Right cardiac atrium (tissue), 5 donors: ENCODE measurements at regions not wholly inside any gene's neighbourhood (a gene's known extent, or its start where the extent isn't known, plus 50 kb on each side); places are given as distances from the start of the nearest gene placed in this dataset.

Experiments used
- ATAC-seq, 2 donors: fragments of 200-7000 bp; cut with Tn5 transposase; one replicate each; pipeline versions ENCODE4 v1.8.0 to v1.9.1; 2020; ENCODE audit warnings: moderate library complexity in 2 of 2, mild to moderate bottlenecking in 1 of 2
- DNase-seq, 3 donors: peaks; one replicate each; pipeline ENCODE4 v3.0.0-alpha.2; 2020
- H3K27ac ChIP-seq: one replicate; pipeline ENCODE4 v1.5.1; 2013; ENCODE audit warnings: mild to moderate bottlenecking, low read length, control low read depth, moderate library complexity
- H3K27me3 ChIP-seq: one replicate; pipeline ENCODE4 v1.6.1; 2013; ENCODE audit not compliant: control insufficient read depth, insufficient read depth
- H3K4me1 ChIP-seq: one replicate; pipeline ENCODE4 v1.6.1; 2013; ENCODE audit warnings: low read length; ENCODE audit not compliant: control insufficient read depth, insufficient read depth
- H3K4me3 ChIP-seq: one replicate; pipeline ENCODE4 v1.5.1; 2013; ENCODE audit warnings: low read length, control low read depth
- H3K9me3 ChIP-seq: one replicate; pipeline ENCODE4 v1.6.1; 2013; ENCODE audit warnings: low read length; ENCODE audit not compliant: control insufficient read depth
- WGBS: extraction: QIAGEN DNeasy Blood & Tissue Kit; methylation state at CpG from one replicate; pipeline ENCODE4 v1.1.7; 2013; 5-methylcytosine and 5-hydroxymethylcytosine counted together
- intact Hi-C, 4 donors: fragments of 100-400 bp; cut with DNase I; formaldehyde crosslinking; loops; one replicate each; pipeline versions ENCODE4 v1.11.0 to v1.14.0; 2022 to 2023
- donor health status: healthy with polysubstance abuse.
- donor health status: DM: no; HTN: yes; CAD: no.
- donor health status: DM: no; HTN: no; CAD: no.
- donor health status: DM: no; HTN: yes; CAD: no; lungs with severe emphysema.
- donor health status: DM: yes; HTN: yes; CAD: no.

- no peak for ATAC-seq
- intact Hi-C loops: no loop called here
Measured at GRCh38 chr11:121794671-121795141, 321.3 kb downstream of the BLID start.

GRCh38 chr11:121793916-121794315 lies 322.1 kb downstream of the BLID start:
- 89% methylated on average over 6 of the region's 6 CpGs for WGBS
- intact Hi-C loops: no loop called here
- Histone ChIP-seq H3K27me3 (no peaks in the 10 kb centered on the region), H3K9me3 (no peaks in the 10 kb centered on the region), H3K4me3 (no peak overlapping the region), H3K4me1 (no peaks in the 10 kb centered on the region), H3K27ac (no peak overlapping the region)
- DNase-seq: no peak
- ATAC-seq: no peak

More at GRCh38 chr11:121794671-121795141, 321.3 kb downstream of the BLID start:
- Histone ChIP-seq H3K27me3 (no peaks in the 10 kb centered on the region), H3K4me3 (no peak overlapping the region), H3K9me3 (no peaks in the 10 kb centered on the region), H3K27ac (no peak overlapping the region), H3K4me1 (no peaks in the 10 kb centered on the region)
- WGBS: 96% methylated on average over 22 of the region's 22 CpGs
- DNase-seq: peak in 2 of 3 donors; percentile 29 to 41

- DNase-seq: no peak
- no peak for ATAC-seq
- no peaks in the 10 kb centered on the region for H3K27me3 ChIP-seq
- H3K4me1 ChIP-seq: no peaks in the 10 kb centered on the region
- no peak overlapping the region for H3K27ac ChIP-seq
- no peak overlapping the region for H3K4me3 ChIP-seq
- 34% methylated on average over 4 of the region's 4 CpGs for WGBS
- H3K9me3 ChIP-seq: no peaks in the 10 kb centered on the region
- intact Hi-C loops: no loop called here
Measured at GRCh38 chr11:121793291-121793690, 322.7 kb downstream of the BLID start.

GRCh38 chr11:121792185-121792584 lies 323.8 kb downstream of the BLID start:
- Histone ChIP-seq H3K4me3 (no peak overlapping the region), H3K9me3 (no peaks in the 10 kb centered on the region), H3K27me3 (no peaks in the 10 kb centered on the region), H3K27ac (no peak overlapping the region), H3K4me1 (no peaks in the 10 kb centered on the region)
- intact Hi-C loops: no loop called here
- DNase-seq (no peak), ATAC-seq (no peak)
- 92% methylated on average over 3 of the region's 3 CpGs for WGBS

- Histone ChIP-seq H3K27me3 (no peaks in the 10 kb centered on the region), H3K9me3 (no peaks in the 10 kb centered on the region), H3K27ac (no peak overlapping the region), H3K4me1 (no peaks in the 10 kb centered on the region), H3K4me3 (no peak overlapping the region)
- intact Hi-C loops: no loop called here
- ATAC-seq (no peak), DNase-seq (no peak)
- WGBS: 72% methylated on average over 2 of the region's 2 CpGs
Measured at GRCh38 chr11:121790430-121790829, 325.6 kb downstream of the BLID start.

GRCh38 chr11:121780971-121781370 lies 328.2 kb upstream of the SORL1-AS1 start:
- intact Hi-C loops: no loop called here
- Histone ChIP-seq H3K4me3 (no peak overlapping the region), H3K9me3 (no peaks in the 10 kb centered on the region), H3K4me1 (no peaks in the 10 kb centered on the region), H3K27me3 (no peaks in the 10 kb centered on the region), H3K27ac (no peak overlapping the region)
- ATAC-seq (no peak), DNase-seq (peak in 1 of 3 donors; percentile 29)
- 65% methylated on average over 2 of the region's 2 CpGs for WGBS

GRCh38 chr11:121777056-121777455 lies 324.3 kb upstream of the SORL1-AS1 start:
- Histone ChIP-seq H3K27me3 (no peaks in the 10 kb centered on the region), H3K27ac (no peak overlapping the region), H3K4me3 (no peak overlapping the region), H3K9me3 (no peaks in the 10 kb centered on the region), H3K4me1 (no peaks in the 10 kb centered on the region)
- 82% methylated on average over 3 of the region's 3 CpGs for WGBS
- ATAC-seq (no peak), DNase-seq (no peak)
- intact Hi-C loops: no loop called here

GRCh38 chr11:121775276-121775675 lies 322.5 kb upstream of the SORL1-AS1 start:
- WGBS: 46% methylated on average over 5 of the region's 5 CpGs
- Histone ChIP-seq H3K9me3 (no peaks in the 10 kb centered on the region), H3K27ac (no peak overlapping the region), H3K4me3 (no peak overlapping the region), H3K4me1 (no peaks in the 10 kb centered on the region), H3K27me3 (no peaks in the 10 kb centered on the region)
- ATAC-seq (peak in 1 of 2 donors; percentile 72), DNase-seq (no peak)
- intact Hi-C loops: no loop called here

GRCh38 chr11:121773076-121773475 lies 320.3 kb upstream of the SORL1-AS1 start:
- 84% methylated on average over 2 of the region's 2 CpGs for WGBS
- no peak overlapping the region for H3K4me3 ChIP-seq
- intact Hi-C loops: no loop called here

GRCh38 chr11:121770939-121771595 lies 318.3 kb upstream of the SORL1-AS1 start:
- intact Hi-C loops: no loop called here
- DNase-seq (no peak), ATAC-seq (no peak)
- Histone ChIP-seq H3K4me1 (no peaks in the 10 kb centered on the region), H3K27ac (no peak overlapping the region), H3K9me3 (no peaks in the 10 kb centered on the region), H3K4me3 (no peak overlapping the region), H3K27me3 (no peaks in the 10 kb centered on the region)
- 74% methylated on average over 4 of the region's 4 CpGs for WGBS

More at GRCh38 chr11:121773076-121773475, 320.3 kb upstream of the SORL1-AS1 start:
- ATAC-seq: no peak
- H3K4me1 ChIP-seq: no peaks in the 10 kb centered on the region
- DNase-seq: no peak
- no peak overlapping the region for H3K27ac ChIP-seq
- H3K27me3 ChIP-seq: no peaks in the 10 kb centered on the region
- no peaks in the 10 kb centered on the region for H3K9me3 ChIP-seq

GRCh38 chr11:121769191-121769590 lies 316.4 kb upstream of the SORL1-AS1 start:
- Histone ChIP-seq H3K27me3 (no peaks in the 10 kb centered on the region), H3K9me3 (no peaks in the 10 kb centered on the region), H3K27ac (no peak overlapping the region), H3K4me3 (no peak overlapping the region), H3K4me1 (no peaks in the 10 kb centered on the region)
- WGBS: 94% methylated on average over 2 of the region's 2 CpGs
- DNase-seq: no peak
- ATAC-seq: no peak
- intact Hi-C loops: no loop called here

GRCh38 chr11:121767433-121767832 lies 314.7 kb upstream of the SORL1-AS1 start:
- intact Hi-C loops: no loop called here
- no peaks in the 10 kb centered on the region for H3K27me3 ChIP-seq
- ATAC-seq: no peak
- H3K4me1 ChIP-seq: no peaks in the 10 kb centered on the region
- 76% methylated on average over 3 of the region's 3 CpGs for WGBS
- no peak overlapping the region for H3K27ac ChIP-seq
- DNase-seq: no peak
- no peaks in the 10 kb centered on the region for H3K9me3 ChIP-seq
- H3K4me3 ChIP-seq: no peak overlapping the region
